K562 (cell line): ENCODE measurements at regions not wholly inside any gene's neighbourhood (a gene's known extent, or its start where the extent isn't known, plus 50 kb on each side); places are given as distances from the start of the nearest gene placed in this dataset.

Source experiments
- ATAC-seq: fragments of 200-7000 bp; cut with Tn5 transposase; 3 replicates; pipeline ENCODE4 v1.9.1; 2020; ENCODE audit warnings: moderate library complexity
- BruUV-seq: library from RNA; stranded (reverse); fragments of 400-500 nt; replicated peaks from 2 replicates; lab custom pipeline; 2021; lab: Mats Ljungman, UMichigan
- CTCF ChIA-PET: fragments of 300-600 bp; formaldehyde crosslinking; extraction: SDS; loops from one replicate; lab custom pipeline; 2021; ENCODE audit warnings: low intra/inter-chr PET ratio; lab: Yijun Ruan, JAX
- POLR2A ChIA-PET: fragments of 300-600, 350-650 bp; sonication (Branson Sonifier 250); formaldehyde crosslinking; extraction: SDS; loops from one replicate; lab custom pipeline; 2021; ENCODE audit warnings: antibody characterized with exemption, inconsistent platforms; lab: Yijun Ruan, JAX
- DNase-seq, 4 experiments: peaks; one replicate each; pipeline versions ENCODE4 v3.0.0 to v3.0.0-alpha.2; 2011 to 2018; ENCODE audit warnings: low spot score in 3 of 4, mixed read lengths in 3 of 4; ENCODE audit errors: extremely low read depth in 1 of 4
- FAIRE-seq: peaks from 2 replicates; lab custom pipeline; 2011; peaks lifted over from hg19 to GRCh38; lab: Jason Lieb, UNC
- H2AFZ ChIP-seq: 2 replicates; pipeline ENCODE4 v1.6.0; 2011; ENCODE audit warnings: low read depth, low read length, control low read depth, inconsistent platforms
- H3K27ac ChIP-seq: fragments of 200-600 bp; 3 replicates; pipeline ENCODE4 v1.8.0; 2011; ENCODE audit warnings: low read depth, mild to moderate bottlenecking, control low read depth, inconsistent platforms, low read length, moderate library complexity, mixed read lengths; ENCODE audit errors: extremely low read depth
- H3K27me3 ChIP-seq, 2 experiments: fragments of 300-600 bp in 1 of 2; 2 replicates in 1 of 2; 3 replicates in 1 of 2; pipeline versions ENCODE4 v1.6.0 to v1.8.0; 2011; ENCODE audit warnings: inconsistent platforms in 2 of 2, low read length in 2 of 2, mild to moderate bottlenecking in 1 of 2, mixed read lengths in 1 of 2, moderate library complexity in 1 of 2; ENCODE audit not compliant: control insufficient read depth in 2 of 2, insufficient read depth in 2 of 2
- H3K36me3 ChIP-seq: fragments of 300-600 bp; 3 replicates; pipeline ENCODE4 v1.8.0; 2011; ENCODE audit warnings: mild to moderate bottlenecking, low read length, inconsistent platforms; ENCODE audit not compliant: control insufficient read depth, insufficient read depth
- H3K4me1 ChIP-seq, 2 experiments: fragments of 200-600 bp in 1 of 2; replicated peaks in 1 of 2; 2 replicates in 1 of 2; 3 replicates in 1 of 2; pipeline versions ENCODE4 v1.5.1 to v1.8.0; 2011; ENCODE audit warnings: inconsistent platforms in 2 of 2, low read length in 2 of 2, mild to moderate bottlenecking in 1 of 2, mixed read lengths in 1 of 2, moderate library complexity in 1 of 2; ENCODE audit not compliant: control insufficient read depth in 2 of 2, insufficient read depth in 2 of 2
- H3K4me2 ChIP-seq: 2 replicates; pipeline ENCODE4 v1.6.1; 2011; ENCODE audit warnings: low read length, control low read depth, inconsistent platforms, mixed read lengths; ENCODE audit not compliant: insufficient read depth
- H3K4me3 ChIP-seq: fragments of 200-600 bp; sonication (generic), shearing (Covaris generic); 2 replicates; pipeline ENCODE4 v1.5.1; 2016; ENCODE audit warnings: control low read depth, inconsistent platforms
- H3K79me2 ChIP-seq: fragments of 200-600 bp; 3 replicates; pipeline ENCODE4 v1.8.0; 2011; ENCODE audit warnings: low read length, inconsistent platforms; ENCODE audit not compliant: control insufficient read depth, insufficient read depth
- H3K9ac ChIP-seq, 2 experiments: 2 replicates each; pipeline versions ENCODE4 v1.6.0 to v1.6.1; 2011; ENCODE audit warnings: low read depth in 2 of 2, low read length in 2 of 2, control low read depth in 1 of 2, inconsistent platforms in 1 of 2, mild to moderate bottlenecking in 1 of 2, mixed read lengths in 1 of 2; ENCODE audit not compliant: insufficient read depth in 1 of 2
- H3K9me1 ChIP-seq: one replicate; pipeline ENCODE4 v1.6.0; 2011; ENCODE audit warnings: inconsistent platforms, mild to moderate bottlenecking, low read length, moderate library complexity; ENCODE audit not compliant: control insufficient read depth, insufficient read depth
- H3K9me3 ChIP-seq: replicated peaks from 2 replicates; pipeline ENCODE4 v1.5.1; 2011; ENCODE audit warnings: low read depth, low read length, inconsistent platforms; ENCODE audit not compliant: control insufficient read depth, insufficient read depth
- H4K20me1 ChIP-seq: replicated peaks from 2 replicates; pipeline ENCODE4 v1.6.1; 2011; ENCODE audit warnings: low read length, inconsistent platforms, mixed read lengths; ENCODE audit not compliant: control insufficient read depth, insufficient read depth
- BDP1 ChIP-seq: IDR thresholded peaks from 3 replicates; pipeline ENCODE4 v1.6.1; 2011; ENCODE audit not compliant: insufficient read length, insufficient read depth
- FOS ChIP-seq: IDR thresholded peaks from 3 replicates; pipeline ENCODE4 v1.6.1; 2011; ENCODE audit not compliant: insufficient read length; ENCODE audit errors: extremely low read depth
- GATAD2A ChIP-seq: fragments of 450-650 bp; IDR thresholded peaks from 2 replicates; pipeline ENCODE4 v1.6.1; 2017
- MECOM ChIP-seq: fragments of 250-450 bp; sonication (Bioruptor Pico); IDR thresholded peaks from 2 replicates; pipeline ENCODE4 v1.8.0; 2022; ENCODE audit warnings: inconsistent platforms
- NFATC3 ChIP-seq: fragments of 450-650 bp; IDR thresholded peaks from 2 replicates; pipeline ENCODE4 v1.6.1; 2017; ENCODE audit warnings: mild to moderate bottlenecking
- PHF8 ChIP-seq: fragments of 200-600 bp; sonication (generic); IDR thresholded peaks from 2 replicates; pipeline ENCODE4 v1.6.1; 2012; ENCODE audit warnings: mixed run types, mild to moderate bottlenecking, inconsistent platforms, low read length, moderate library complexity, borderline replicate concordance
- SMAD1 ChIP-seq: fragments of 150-350 bp; IDR thresholded peaks from 2 replicates; pipeline ENCODE4 v1.6.1; 2014; ENCODE audit warnings: low read length, low read depth; ENCODE audit not compliant: partially characterized antibody
- THRAP3 ChIP-seq: fragments of 450-650 bp; IDR thresholded peaks from 2 replicates; pipeline ENCODE4 v1.6.1; 2016; ENCODE audit warnings: mild to moderate bottlenecking, inconsistent platforms, borderline replicate concordance
- ZKSCAN3 ChIP-seq: fragments of 250-450 bp; sonication (Bioruptor Pico); IDR thresholded peaks from 2 replicates; pipeline ENCODE4 v1.4.0; 2020
- ZNF174 ChIP-seq: fragments of 250-450 bp; sonication (Bioruptor Pico); IDR thresholded peaks from 2 replicates; pipeline ENCODE4 v1.4.0; 2020; ENCODE audit warnings: mild to moderate bottlenecking
- WGBS: fragments of 100-300 bp; shearing (Covaris generic); methylation state at CpG from one replicate; pipeline ENCODE4 v1.1.6; 2016; ENCODE audit warnings: low coverage, mixed read lengths; ENCODE audit not compliant: insufficient coverage; ENCODE audit errors: missing lambda C conversion rate; 5-methylcytosine and 5-hydroxymethylcytosine counted together
- in situ Hi-C: fragments of 300-500 bp; cut with MboI; formaldehyde crosslinking; loops from 4 replicates; pipeline ENCODE4 v1.15.0; 2018; ENCODE audit warnings: inconsistent platforms, mixed read lengths
- intact Hi-C: fragments of 100-400 bp; cut with micrococcal nuclease; formaldehyde crosslinking; loops from 2 replicates; pipeline ENCODE4 v1.14.2; 2022

DNA sequence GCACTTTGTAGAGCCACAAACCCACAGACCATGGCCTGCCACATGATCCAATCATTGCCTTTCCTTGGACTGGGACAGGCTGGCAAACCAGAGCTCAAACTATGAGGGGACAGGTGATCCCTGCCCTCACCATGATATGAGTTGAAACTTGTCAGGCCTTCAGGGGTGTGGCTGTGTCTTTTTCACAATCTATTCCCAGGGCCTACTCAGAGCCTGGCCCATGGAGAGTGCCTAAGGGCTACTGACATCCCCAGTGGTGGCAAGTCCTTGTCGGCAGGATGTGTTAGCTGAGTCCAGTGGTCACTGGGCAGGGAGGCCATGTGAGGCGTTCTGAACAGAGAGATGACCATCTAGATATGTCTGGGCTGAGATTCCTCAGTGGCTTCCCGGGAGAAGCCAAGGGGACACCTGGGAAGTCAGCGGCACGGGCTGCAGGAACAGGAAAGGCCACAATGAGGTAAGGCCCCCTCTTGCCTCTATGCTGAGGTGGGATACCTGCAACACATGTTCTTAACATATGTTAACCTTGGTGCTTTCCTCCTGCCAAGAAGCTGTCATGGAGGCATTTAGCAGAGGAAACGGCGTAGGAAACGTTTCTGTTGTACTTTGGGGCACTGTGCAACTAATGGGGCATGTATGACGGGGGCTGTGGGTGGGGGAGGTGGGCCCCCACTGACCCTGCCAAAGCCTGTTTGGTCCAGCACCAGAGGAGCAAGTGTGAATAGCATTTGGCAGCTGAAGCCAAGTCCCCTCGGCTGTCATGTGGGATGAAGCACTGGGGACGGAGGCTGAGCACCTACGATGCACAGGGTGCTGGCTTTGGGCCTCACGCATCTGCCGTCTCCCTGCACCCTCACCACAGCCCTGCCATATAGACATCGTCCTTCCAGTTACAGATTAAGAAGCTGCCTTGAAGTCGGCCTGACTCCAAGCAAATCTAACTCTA lies 384.0 kb downstream of the RPS24 start:
- in situ Hi-C loops (no loop called here), intact Hi-C loops (no loop called here)
- no TSS peak for BruUV-seq
- Histone ChIP-seq H3K9ac (no peak overlapping the region), H4K20me1 (0 out of 2 replicates have a peak, but pooled peaks cover 4% of the 10 kb centered on the region), H3K4me2 (no peak overlapping the region), H3K79me2 (no peaks in the 10 kb centered on the region), H3K27ac (no peak overlapping the region), H2AFZ (no peak overlapping the region), H3K27me3 (peaks cover 16 to 39% of the 10 kb centered on the region in 2 experiments; a peak in 4 of 5 replicates), H3K9me3 (no peaks in the 10 kb centered on the region), H3K4me1 (no peaks in the 10 kb centered on the region), H3K4me3 (no peak overlapping the region), H3K36me3 (no peaks in the 10 kb centered on the region), H3K9me1 (no peaks in the 10 kb centered on the region)
- TF ChIP-seq THRAP3 = no peak
- no peak for TF ChIP-seq GATAD2A
- no peak for TF ChIP-seq ZNF174 (CRISPR knock-in tag)
- TF ChIP-seq FOS = no peak
- no peak for TF ChIP-seq PHF8
- TF ChIP-seq ZKSCAN3 (CRISPR knock-in tag) = no peak
- TF ChIP-seq NFATC3 = no peak
- TF ChIP-seq MECOM (CRISPR knock-in tag) = no peak
- no peak for TF ChIP-seq BDP1
- no peak for TF ChIP-seq SMAD1
- no peak for DNase-seq
- no peak for FAIRE-seq
- 1% methylated on average over 16 of the region's 16 CpGs for WGBS
- CTCF ChIA-PET = no interaction called here
- ATAC-seq = no peak
- POLR2A ChIA-PET = interaction anchor here (0.6 to 1.1 kb wide), 3 partner anchors 13 to 655 kb away, joined by 3 to 4 read pairs (median 3); no protein-coding TSS in a partner anchor
